NCI-H2029 (cell line): ENCODE measurements at regions not wholly inside any gene's neighbourhood (a gene's known extent, or its start where the extent isn't known, plus 50 kb on each side); places are given as distances from the start of the nearest gene placed in this dataset.
"Not testable (repeated sequence)": the region's sequence is repeated elsewhere in the genome, so short reads cannot be mapped to it uniquely, and the experiment has no call there.

Experiments
- DNase-seq: peaks from one replicate; lab custom pipeline; 2025; lab: John Stamatoyannopoulos, UW

DNA sequence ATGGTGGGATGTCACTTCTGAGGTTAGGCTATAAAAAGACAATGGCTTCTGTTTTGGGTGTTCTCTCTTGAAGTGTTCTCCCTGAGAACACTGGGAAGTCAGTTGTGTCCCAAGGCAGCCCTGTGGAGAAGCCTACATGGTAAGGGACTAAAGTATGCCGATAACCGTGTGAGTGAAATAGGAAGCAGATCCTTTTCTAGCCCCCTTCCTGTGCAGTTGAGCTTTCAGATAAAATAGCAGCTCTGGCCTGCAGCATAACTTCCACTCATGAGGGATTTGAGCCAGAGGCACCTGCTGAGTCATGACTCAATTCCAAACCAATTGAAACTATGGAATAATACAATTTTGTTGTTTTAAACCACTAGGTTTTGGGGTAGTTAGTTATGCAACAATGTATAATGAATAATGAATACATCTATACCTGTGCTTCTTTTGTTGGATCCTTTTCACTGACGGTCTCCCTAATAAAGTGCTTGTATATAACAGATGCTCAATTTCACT is 241.6 kb downstream of the TFAP2B start:
- DNase-seq, result no peak

DNA sequence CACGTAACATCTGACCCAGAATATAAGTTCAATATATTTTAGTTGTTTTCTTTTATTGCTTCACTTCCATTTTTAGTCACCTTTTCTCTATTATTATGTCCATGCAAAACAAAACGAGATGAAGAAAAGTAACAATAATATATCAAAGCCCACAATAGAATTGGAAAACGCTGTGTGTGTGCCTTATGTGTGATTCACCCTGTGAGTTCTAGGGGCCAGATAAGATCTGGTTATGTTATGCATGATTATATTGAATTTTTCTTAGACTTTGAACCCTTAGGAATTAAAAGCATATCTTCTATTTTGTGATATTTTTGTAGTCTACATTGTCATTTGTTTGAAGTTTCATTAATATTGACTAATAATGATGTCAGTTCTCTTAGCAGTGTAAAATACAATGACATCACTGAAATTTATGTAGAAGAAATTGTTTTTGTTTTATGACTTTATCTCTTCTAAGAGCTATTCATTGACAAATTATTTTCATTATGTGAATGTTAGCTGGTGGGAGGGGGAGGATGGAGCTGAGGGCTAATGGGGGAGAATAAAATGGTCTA is 243.6 kb downstream of the TFAP2B start:
- DNase-seq, result no peak

DNA sequence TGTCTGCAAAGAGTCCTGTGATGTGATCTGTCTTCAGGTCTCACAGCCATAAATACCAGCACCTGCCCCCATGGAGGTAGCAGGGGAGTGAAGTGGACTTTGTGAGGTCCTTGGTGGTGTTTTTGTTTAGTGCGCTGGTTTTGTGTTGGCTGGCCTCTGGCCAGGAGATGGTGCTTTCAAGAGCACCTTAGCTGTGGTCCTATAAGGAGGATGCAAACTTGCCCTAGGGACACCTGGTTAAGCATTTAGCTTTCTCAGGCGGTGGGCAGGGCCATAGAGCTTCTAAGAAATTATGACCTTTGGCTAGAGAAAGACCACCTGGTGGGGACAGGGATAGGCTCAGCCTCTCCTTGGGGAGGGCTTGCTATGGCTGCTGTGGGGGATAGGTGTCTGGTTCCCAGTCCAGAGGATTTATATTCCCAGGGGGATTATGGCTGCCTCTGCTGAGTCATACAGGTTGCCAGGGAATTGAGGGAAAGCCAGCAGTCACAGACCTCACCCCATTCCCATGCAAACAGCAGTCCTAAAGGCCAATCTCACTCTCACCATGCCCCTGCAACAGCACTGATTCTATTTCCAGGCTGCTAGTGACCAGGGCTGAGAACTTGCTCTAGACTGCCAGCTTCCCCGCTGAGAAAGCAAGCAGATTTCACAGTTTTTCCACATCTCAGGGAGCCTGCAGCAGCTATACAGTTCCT is 259.3 kb downstream of the TFAP2B start:
- no peak for DNase-seq

DNA sequence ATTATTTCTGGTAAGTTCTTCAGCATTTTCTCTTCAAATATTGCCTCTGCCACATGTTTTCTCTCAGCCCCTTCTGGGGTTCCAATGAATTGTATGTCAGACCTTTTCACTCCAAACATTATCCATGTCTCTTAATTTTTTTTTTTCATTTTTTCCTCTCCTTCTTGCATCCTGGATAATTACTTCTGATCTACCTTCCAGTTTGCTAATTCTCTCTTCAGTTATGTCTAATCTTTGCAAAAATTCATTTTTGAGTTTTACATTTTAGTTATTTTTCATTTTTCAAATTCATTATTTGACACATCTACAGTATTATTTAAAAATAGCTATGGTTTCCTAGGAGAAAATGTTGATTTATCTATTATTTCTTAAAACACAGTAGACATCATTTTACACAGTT is 271.7 kb downstream of the TFAP2B start:
- DNase-seq, result no peak

DNA sequence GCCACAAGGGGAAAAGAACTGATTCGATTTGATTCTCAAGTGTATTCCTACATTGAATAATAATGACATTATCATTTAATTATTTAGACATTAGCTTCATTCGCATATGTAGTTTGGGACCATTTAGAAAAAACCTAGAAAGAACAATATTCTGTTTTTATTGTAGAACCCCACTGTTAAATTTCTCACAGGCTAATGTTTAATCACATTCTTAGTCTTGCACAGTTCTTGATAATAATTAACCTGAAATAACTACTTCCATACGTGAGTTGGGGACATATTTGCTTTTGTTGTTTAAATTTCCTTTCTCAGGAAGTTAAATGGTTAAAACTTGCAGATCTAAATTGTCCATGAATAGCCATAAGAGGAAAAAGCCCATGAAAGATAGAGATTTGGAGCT is 275.2 kb downstream of the TFAP2B start:
- DNase-seq, result no peak

DNA sequence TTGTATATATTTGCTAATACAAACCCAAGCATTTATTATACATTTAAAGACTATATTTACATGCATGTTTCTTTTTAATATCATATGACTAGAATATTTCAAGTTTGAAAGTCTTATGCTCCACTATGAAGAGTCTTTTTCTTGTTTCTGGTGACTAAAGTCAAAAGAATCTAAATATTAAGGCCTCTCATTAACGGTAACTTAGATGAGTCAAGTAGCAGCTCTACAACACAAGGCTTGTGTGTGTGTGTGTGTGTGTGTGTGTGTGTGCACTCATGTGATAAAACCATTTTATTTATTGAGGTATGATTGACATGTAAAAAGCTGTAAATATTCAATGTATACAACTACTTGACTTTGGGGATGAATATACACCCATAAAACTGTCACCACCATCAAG is 275.6 kb downstream of the TFAP2B start:
- DNase-seq, result no peak

DNA sequence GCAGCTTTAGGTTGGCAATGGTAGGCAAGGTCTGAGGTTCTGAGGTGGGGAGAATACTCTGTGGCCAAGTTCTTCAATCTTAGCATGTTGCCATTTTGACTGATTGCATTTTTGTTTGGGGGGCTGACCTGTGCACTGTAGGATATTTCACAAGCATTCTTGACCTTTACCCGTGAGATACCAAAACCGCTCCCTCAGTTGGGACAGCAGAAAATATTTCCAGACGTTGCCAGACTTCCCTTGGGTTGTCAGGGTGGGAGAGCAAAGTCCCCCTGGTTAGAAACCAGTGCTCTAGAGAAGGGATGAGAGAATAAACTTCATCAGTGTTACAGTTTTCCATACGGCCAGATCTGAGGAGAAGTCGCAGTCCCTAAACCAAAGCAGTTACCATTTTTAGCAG is 279.6 kb downstream of the TFAP2B start:
- no peak for DNase-seq

DNA sequence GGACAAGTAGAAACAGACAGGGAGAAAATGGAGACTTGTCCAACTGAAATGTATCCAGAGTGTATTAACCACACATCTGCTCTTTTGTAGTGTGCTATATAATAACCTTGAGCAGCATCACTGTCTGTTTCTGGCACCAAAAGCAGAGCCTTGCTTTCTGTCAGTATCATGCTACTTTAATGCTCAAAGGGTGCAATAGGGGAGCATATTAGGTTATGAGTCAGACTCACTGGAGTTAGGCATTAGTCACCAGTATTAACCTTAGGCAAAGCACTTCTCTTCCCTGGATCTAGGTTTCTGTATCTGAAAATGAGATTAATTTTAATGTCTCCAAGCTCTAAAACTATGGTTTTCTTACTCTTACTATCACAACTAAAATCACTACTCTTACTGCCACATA is 280.1 kb downstream of the TFAP2B start:
- no peak for DNase-seq

DNA sequence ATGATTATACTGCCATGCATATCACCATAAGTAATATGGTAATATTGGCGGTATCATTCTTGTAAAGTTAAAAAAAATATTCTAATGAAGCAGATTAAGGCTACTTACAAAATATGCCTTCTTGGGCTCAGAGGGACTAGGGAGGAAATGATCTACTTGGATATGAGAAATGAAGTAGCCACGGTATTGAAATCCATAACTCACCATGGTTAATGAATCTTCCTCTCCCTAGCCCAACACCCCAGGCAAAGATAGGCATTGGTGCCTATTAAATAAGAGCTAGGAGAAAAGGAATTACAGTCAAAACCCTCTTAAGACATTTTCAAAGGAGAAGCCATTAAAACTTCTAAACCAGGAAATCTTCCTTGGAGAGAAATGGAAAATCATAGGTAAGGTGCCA is 280.5 kb downstream of the TFAP2B start:
- DNase-seq, result no peak

DNA sequence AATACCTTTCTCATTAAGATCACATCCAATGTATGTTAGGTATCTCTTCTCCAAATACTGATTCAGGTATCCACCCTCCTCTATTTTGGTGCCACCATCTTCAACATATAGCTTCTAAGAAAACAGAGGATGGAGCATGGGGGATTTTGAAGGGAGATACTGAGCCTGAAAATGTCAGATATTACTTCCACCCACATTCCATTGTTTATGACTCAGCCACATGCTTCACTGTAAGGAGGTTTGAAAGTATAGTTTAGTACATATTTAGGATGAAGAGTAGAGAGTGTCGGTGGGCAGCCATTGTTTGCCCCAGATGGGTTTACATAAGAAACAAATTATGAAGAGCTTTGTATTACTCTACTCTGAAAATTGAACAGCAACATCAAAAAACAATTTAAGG is 286.7 kb downstream of the TFAP2B start:
- DNase-seq, result no peak

DNA sequence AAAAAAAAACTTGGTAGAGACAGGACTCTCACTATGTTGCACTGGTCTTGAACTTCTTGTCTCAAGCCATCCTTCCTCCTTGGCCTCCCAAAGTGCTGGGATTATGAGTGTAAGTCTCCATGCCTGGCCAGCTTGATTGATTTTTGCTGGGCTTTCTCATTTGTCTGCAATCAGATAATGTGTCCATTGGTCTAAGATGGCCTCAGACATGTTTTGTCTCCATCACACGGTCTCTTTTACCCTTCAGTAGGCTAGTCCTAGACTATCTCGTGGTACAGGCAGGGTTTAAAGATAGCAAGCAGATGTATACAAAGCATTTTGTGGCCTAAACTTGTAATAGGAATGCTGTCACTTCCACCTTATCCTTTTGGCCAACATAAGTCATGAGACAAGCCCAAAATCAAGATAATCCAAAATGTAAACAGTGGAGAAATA is 289.1 kb downstream of the TFAP2B start:
- no peak for DNase-seq

DNA sequence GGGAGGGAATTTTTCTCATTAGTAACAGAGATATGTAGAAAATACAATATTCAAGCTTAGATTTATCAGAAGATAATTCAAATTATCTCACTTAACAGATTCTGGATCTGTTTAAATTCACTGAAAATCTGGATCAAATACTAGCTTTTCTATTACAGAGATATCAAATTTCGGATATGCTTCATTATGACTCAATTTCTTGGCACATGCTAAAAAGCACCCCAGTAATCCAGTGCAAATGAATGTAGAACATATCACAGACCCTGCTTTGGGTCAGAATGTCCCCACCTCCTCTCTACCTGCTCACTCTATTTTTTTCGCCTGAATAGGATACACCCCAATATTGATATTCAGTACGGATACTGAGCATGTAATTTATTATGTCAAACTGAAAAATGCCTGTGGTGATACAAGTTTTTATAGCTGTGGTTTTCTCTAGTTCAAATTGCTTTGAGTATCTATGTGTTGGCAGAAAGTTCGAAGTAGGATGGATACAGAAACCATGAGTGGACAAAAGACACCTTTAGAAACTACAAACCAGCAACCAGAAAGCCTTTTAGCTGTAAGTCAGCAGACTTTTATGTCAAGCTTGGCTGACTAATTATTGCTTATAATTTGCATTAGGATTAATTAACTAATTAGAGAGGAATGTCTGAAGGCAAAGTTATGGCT is 290.0 kb downstream of the TFAP2B start:
- DNase-seq, result no peak

DNA sequence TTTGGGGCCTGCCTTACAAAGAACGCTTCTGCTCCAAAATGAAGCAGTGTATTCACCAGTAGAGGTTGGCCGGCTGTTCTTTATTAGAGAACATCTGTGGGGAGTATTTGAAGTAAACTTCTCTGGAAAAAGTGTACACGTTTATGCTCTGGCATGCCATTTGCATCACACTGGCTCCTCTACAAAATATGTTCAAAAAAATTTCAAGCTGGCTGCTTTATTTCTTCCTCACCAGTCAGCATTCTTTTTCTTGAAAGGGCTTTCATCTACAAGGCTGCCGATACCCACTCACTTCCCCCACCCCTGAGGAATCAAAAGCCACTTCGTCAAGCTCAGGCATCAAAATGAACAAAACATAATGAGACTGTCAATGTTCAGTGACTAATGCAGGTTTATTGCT is 294.1 kb downstream of the TFAP2B start:
- DNase-seq, result no peak

DNA sequence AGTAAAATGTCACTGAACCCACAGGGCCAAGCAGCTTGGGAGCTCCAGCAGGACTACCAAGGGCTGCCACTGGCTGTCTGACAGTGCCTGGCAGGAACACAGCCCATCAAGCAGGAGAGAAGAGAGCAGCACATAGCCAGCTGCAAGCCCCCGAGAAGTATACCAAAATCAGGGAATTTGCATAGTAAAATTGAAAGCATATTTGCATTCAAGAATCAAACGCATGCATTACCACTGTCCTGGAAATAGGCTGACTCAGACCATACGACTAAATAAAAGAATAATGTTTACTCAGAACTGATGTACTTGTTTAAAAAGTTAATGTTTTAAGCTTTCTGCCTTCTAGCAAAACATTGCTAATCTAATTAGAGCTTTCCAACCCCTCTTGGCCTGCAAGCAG is 298.1 kb downstream of the TFAP2B start:
- DNase-seq, result no peak

DNA sequence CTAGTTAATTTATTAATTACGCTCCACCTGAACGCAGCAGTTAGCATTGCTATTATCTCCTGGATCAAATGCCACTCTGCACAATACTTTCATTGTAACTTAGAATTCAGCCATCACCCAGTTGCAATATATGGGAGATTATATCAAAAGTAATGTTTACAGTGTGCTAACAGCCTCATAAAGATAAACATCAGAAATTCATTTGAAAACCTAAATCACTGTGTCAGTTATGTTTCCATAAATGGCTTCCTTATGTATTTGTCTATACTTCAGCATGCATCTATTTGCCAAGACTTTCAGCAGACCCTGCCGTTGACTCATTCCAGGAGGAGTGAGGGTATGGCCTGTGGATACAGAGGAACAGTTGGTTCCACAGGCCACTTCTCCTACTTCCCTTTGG is 300.1 kb downstream of the TFAP2B start:
- DNase-seq, result no peak

DNA sequence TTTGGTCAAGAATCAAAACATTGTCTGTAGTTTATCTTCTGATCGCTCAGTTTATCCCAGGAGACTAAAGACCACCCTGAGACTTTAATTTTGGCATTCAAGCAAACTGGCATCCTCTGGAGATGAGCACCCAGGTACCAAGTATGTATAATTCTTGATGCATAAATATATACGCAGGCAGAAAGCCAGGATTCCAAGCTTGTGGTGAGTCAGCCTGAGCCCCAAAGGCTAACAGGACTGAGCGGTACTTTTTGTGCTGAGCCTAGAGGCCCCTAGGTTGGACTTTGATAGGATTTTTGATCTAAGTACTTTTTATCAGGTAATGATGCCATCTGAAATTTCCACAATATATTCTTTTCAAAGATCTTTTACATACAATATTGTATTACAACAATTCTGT is 301.3 kb downstream of the TFAP2B start:
- DNase-seq, result no peak

DNA sequence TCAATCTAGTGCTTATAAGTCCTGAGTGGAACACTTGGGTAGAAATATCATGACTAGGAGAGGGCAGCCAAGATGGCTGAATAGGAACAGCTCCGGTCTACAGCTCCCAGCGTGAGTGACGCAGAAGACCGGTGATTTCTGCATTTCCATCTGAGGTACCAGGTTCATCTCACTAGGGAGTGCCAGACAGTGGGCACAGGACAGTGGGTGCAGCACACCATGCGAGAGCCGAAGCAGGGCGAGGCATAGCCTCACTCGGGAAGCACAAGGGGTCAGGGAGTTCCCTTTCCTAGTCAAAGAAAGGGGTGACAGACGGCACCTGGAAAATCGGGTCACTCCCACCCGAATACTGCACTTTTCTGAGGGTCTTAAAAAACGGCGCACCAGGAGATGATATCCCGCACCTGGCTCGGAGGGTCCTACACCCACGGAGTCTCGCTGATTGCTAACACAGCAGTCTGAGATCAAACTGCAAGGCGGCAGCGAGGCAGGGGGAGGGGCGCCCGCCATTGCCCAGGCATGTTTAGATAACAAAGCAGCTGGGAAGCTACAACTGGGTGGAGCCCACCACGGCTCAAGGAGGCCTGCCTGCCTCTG is 302.8 kb downstream of the TFAP2B start:
- DNase-seq, result not testable (repeated sequence)

DNA sequence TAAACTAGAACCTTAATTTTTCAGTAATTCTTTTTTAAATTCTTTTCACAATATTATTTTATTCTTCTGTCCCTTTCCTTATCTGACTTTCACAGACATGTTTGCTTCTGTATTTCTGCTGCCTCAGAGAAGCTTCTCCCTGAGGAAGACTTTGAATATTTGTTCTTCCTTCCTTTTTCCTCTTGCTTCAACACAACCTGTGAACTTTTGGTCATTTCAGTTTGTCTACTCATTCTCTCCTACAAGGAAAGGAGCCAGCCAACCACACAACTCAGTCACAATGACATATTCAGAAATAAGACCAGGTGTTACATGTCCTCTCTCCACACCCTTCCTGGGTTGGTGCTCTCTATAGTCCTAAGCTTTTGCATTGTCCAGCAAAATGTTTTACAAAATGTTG is 310.4 kb downstream of the TFAP2B start:
- no peak for DNase-seq

DNA sequence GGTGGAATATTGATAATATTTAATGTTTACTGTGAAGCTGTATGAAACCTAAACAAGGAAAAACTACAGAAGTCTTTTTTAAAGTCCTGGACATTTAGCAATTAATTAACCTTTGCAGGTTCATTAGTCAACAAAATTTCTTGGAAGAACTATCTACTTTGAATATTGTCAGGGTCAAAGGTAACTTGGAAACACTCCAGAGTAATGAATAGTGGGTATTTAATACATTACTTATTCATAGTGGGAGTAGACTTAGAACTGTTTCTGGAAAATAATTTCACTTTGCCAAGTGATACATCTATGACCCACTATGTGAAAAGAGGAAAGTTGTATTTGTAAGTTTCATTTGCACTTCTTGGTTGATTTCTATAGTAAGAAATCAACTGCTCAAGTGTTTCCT is 319.1 kb downstream of the TFAP2B start:
- no peak for DNase-seq

DNA sequence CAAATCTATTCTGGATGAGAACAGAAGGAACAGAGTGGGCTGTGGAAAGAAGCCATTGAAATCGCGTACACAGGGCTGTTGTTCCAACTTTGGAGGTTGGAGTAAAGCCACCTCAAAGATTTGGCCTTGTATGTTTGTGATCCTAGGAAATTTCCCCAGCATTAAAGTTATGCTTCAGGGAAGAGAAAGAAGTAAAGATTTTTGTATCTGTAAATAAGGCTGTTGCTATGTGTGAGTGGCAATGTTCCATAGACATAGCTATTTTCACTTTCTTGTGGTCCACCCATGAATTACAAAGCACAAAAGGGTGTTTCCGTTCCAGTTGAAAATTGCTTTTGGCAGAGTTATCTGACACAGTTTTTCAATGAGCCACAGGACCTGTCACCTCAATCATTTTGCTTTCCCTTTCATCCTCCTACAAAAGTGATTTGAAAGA is 321.3 kb downstream of the TFAP2B start:
- no peak for DNase-seq

DNA sequence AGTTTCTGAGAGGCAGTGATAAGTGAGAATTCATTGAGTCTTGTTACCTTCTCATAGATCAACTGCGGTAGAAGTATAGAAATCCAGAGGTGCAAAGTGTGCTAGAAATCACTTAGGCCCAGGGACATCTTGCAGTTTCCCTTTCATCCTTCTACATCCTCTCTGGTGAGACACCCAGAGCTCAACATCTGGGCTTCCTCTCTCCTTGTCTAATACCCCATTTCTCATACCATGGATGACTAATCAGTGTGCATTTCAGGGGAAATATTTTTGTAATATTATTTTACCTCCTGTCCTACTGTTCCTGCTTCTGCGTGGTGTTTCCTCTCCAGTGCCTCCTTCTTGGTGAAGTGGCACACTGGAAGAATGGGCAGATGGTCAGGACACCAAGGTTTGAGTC is 322.4 kb downstream of the TFAP2B start:
- DNase-seq, result no peak

DNA sequence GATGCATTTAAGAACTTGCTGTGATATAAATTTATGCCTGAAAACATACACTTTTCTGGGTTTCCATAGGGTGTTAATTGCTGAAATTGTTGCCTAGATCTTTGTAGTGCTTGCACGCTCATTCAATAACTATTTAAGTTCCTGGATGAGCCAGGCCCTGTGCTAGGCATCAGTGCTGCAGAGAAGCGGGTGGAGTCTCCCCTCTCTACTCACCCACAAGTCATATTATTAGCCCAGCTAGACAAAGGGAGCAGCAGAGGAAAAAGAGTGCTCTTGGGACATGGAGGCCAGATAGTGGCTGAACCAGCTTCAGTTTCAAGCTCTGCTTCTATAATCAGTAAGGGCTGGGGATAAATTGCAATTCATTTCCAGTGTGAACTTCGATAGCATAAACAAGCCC is 329.1 kb downstream of the TFAP2B start:
- DNase-seq, result no peak

DNA sequence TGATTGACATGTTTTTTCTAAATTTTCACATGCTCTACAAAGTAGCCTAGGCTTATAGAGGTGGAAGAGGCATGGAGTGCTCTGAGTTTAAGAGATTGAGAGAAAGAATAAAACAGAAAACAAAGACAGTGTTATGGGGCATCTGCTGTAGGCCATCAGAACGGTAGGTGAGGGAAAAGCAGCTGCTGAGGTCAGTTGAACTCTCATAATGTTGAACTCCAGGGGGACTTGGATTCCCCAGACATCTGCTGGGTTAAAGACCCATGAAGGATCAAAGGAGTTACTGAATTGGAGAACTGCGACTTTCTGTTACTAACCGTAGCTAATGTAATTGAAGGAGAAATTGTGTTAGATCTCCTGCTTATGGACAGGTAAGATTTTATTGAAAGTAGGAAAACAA is 333.9 kb downstream of the TFAP2B start:
- no peak for DNase-seq
